ENCODE measurements at regions not wholly inside any gene's neighbourhood (a gene's known extent, or its start where the extent isn't known, plus 50 kb on each side); places are given as distances from the start of the nearest gene placed in this dataset.
"Not testable (repeated sequence)": the region's sequence is repeated elsewhere in the genome, so short reads cannot be mapped to it uniquely, and the experiment has no call there.

GRCh38 chr19:29154163-29154562 lies 58.8 kb downstream of the UQCRFS1 start:
- no peak overlapping the region for H3K27ac ChIP-seq
- no peak for TF ChIP-seq CTCF (IDR thresholded peaks at IDR 0.05)
- no peak for ATAC-seq (ENCODE audit: insufficient number of reproducible peaks, low FRiP score, low read depth)
- no peaks in the 10 kb centered on the region for H3K4me1 ChIP-seq (ENCODE audit: control insufficient read depth in 1 of 2, low read depth in 2 of 2)
- no peak for DNase-seq (ENCODE audit: low spot score)
- H3K4me3 ChIP-seq, result no peak overlapping the region
- H3K36me3 ChIP-seq, result no peaks in the 10 kb centered on the region
- H3K9me3 ChIP-seq, result peaks cover 4% of the 10 kb centered on the region
- H3K27me3 ChIP-seq (replicated peaks; ENCODE audit: insufficient read depth), result no peaks in the 10 kb centered on the region

- H3K36me3 ChIP-seq, result no peaks in the 10 kb centered on the region
- no peaks in the 10 kb centered on the region for H3K4me1 ChIP-seq (ENCODE audit: control insufficient read depth in 1 of 2, low read depth in 2 of 2)
- ATAC-seq (ENCODE audit: insufficient number of reproducible peaks, low FRiP score, low read depth), result no peak
- no peak for TF ChIP-seq CTCF (IDR thresholded peaks at IDR 0.05)
- DNase-seq (ENCODE audit: low spot score), result no peak
- no peaks in the 10 kb centered on the region for H3K27me3 ChIP-seq (replicated peaks; ENCODE audit: insufficient read depth)
- no peak overlapping the region for H3K4me3 ChIP-seq
- H3K9me3 ChIP-seq, result peaks cover 11% of the 10 kb centered on the region
- H3K27ac ChIP-seq, result no peak overlapping the region
These were observed 67.2 kb downstream of the UQCRFS1 start for GRCh38 chr19:29145756-29146155.

- H3K4me1 ChIP-seq (ENCODE audit: control insufficient read depth in 1 of 2, low read depth in 2 of 2), result no peaks in the 10 kb centered on the region
- TF ChIP-seq CTCF (IDR thresholded peaks at IDR 0.05), result no peak
- no peak overlapping the region for H3K27ac ChIP-seq
- H3K4me3 ChIP-seq, result no peak overlapping the region
- peaks cover 30% of the 10 kb centered on the region for H3K9me3 ChIP-seq
- no peaks in the 10 kb centered on the region for H3K36me3 ChIP-seq
- no peak for ATAC-seq (ENCODE audit: insufficient number of reproducible peaks, low FRiP score, low read depth)
- H3K27me3 ChIP-seq (replicated peaks; ENCODE audit: insufficient read depth), result no peaks in the 10 kb centered on the region
- DNase-seq (ENCODE audit: low spot score), result no peak
These were observed 69.8 kb downstream of the UQCRFS1 start for GRCh38 chr19:29143183-29143582.

GRCh38 chr19:29139227-29139626 lies 73.7 kb downstream of the UQCRFS1 start:
- no peak for DNase-seq (ENCODE audit: low spot score)
- H3K9me3 ChIP-seq, result peaks cover 30% of the 10 kb centered on the region
- no peak overlapping the region for H3K27ac ChIP-seq

GRCh38 chr19:29138206-29138605 lies 74.7 kb downstream of the UQCRFS1 start:
- not testable (repeated sequence) for H3K36me3 ChIP-seq; H3K27ac ChIP-seq; DNase-seq (ENCODE audit: low spot score); H3K4me1 ChIP-seq (ENCODE audit: control insufficient read depth in 1 of 2, low read depth in 2 of 2); H3K4me3 ChIP-seq; ATAC-seq (ENCODE audit: insufficient number of reproducible peaks, low FRiP score, low read depth); H3K27me3 ChIP-seq (replicated peaks; ENCODE audit: insufficient read depth)
- H3K9me3 ChIP-seq, result peaks cover 30% of the 10 kb centered on the region

More at GRCh38 chr19:29139227-29139626, 73.7 kb downstream of the UQCRFS1 start:
- Histone ChIP-seq H3K27me3 (replicated peaks; ENCODE audit: insufficient read depth) (no peaks in the 10 kb centered on the region), H3K4me3 (no peak overlapping the region), H3K4me1 (ENCODE audit: control insufficient read depth in 1 of 2, low read depth in 2 of 2) (no peaks in the 10 kb centered on the region), H3K36me3 (no peaks in the 10 kb centered on the region)
- no peak for ATAC-seq (ENCODE audit: insufficient number of reproducible peaks, low FRiP score, low read depth)
- TF ChIP-seq CTCF (IDR thresholded peaks at IDR 0.05), result no peak

GRCh38 chr19:29131456-29131855 lies 81.5 kb downstream of the UQCRFS1 start:
- ATAC-seq (ENCODE audit: insufficient number of reproducible peaks, low FRiP score, low read depth) (no peak), DNase-seq (ENCODE audit: low spot score) (no peak)
- no peak overlapping the region for H3K4me3 ChIP-seq
- H3K9me3 ChIP-seq, result no peaks in the 10 kb centered on the region
- H3K27ac ChIP-seq, result no peak overlapping the region
- TF ChIP-seq CTCF (IDR thresholded peaks at IDR 0.05), result no peak
- H3K36me3 ChIP-seq, result no peaks in the 10 kb centered on the region
- H3K4me1 ChIP-seq (ENCODE audit: control insufficient read depth in 1 of 2, low read depth in 2 of 2), result no peaks in the 10 kb centered on the region
- H3K27me3 ChIP-seq (replicated peaks; ENCODE audit: insufficient read depth), result no peaks in the 10 kb centered on the region
